Left cardiac atrium (tissue), 4 donors: ENCODE measurements at regions not wholly inside any gene's neighbourhood (a gene's known extent, or its start where the extent isn't known, plus 50 kb on each side); places are given as distances from the start of the nearest gene placed in this dataset.

Source experiments
- ATAC-seq, 2 donors: fragments of 200-7000 bp; cut with Tn5 transposase; one replicate each; pipeline ENCODE4 v1.9.1; 2020; ENCODE audit warnings: mild to moderate bottlenecking in 2 of 2, moderate library complexity in 2 of 2
- DNase-seq: peaks from one replicate; pipeline ENCODE4 v3.0.0-alpha.2; 2020
- intact Hi-C, 2 donors: fragments of 100-400 bp; cut with DNase I; formaldehyde crosslinking; loops; one replicate each; pipeline versions ENCODE4 v1.14.1 to v1.15.1; 2022 to 2023
- donor health status: DM: no; HTN: yes; CAD: no.
- donor health status: DM: no; HTN: yes; CAD: no; lungs with severe emphysema.
- donor health status: DM: yes; HTN: yes; CAD: no.
- donor health status: Dilated cardiomyopathy.

- intact Hi-C loops = no loop called here
- no peak for DNase-seq
- ATAC-seq = no peak
Measured at GRCh38 chr2:6213056-6213780, 521.0 kb downstream of the SOX11 start.

- ATAC-seq (no peak), DNase-seq (no peak)
- intact Hi-C loops = no loop called here
Measured at GRCh38 chr2:6214471-6214870, 522.3 kb downstream of the SOX11 start.

- ATAC-seq = no peak
- no peak for DNase-seq
- intact Hi-C loops = no loop called here
Measured at GRCh38 chr2:6215053-6215452, 522.9 kb downstream of the SOX11 start.

GRCh38 chr2:6216234-6216633, 524.0 kb downstream of the SOX11 start:
- intact Hi-C loops = no loop called here
- ATAC-seq (no peak), DNase-seq (no peak)

- ATAC-seq (no peak), DNase-seq (no peak)
- intact Hi-C loops = no loop called here
Measured at GRCh38 chr2:6218926-6219325, 526.7 kb downstream of the SOX11 start.

GRCh38 chr2:6219906-6220305, 527.7 kb downstream of the SOX11 start:
- intact Hi-C loops = no loop called here
- ATAC-seq = no peak

GRCh38 chr2:6222296-6222695, 530.1 kb downstream of the SOX11 start:
- DNase-seq = no peak
- ATAC-seq = no peak
- intact Hi-C loops = no loop called here

More at GRCh38 chr2:6219906-6220305, 527.7 kb downstream of the SOX11 start:
- no peak for DNase-seq

- ATAC-seq (no peak), DNase-seq (no peak)
- intact Hi-C loops = no loop called here
Measured at GRCh38 chr2:6224267-6224666, 532.1 kb downstream of the SOX11 start.

GRCh38 chr2:6228251-6228650, 536.1 kb downstream of the SOX11 start:
- ATAC-seq = no peak
- intact Hi-C loops = no loop called here
- DNase-seq = no peak

GRCh38 chr2:6231166-6231565, 539.0 kb downstream of the SOX11 start:
- ATAC-seq = no peak
- intact Hi-C loops = no loop called here

GRCh38 chr2:6233993-6234392, 541.8 kb downstream of the SOX11 start:
- ATAC-seq = no peak
- DNase-seq = no peak
- intact Hi-C loops = no loop called here

More at GRCh38 chr2:6231166-6231565, 539.0 kb downstream of the SOX11 start:
- no peak for DNase-seq

GRCh38 chr2:6234702-6235101, 542.5 kb downstream of the SOX11 start:
- ATAC-seq (no peak), DNase-seq (no peak)
- intact Hi-C loops = no loop called here

GRCh38 chr2:6236317-6236716, 544.1 kb downstream of the SOX11 start:
- ATAC-seq (no peak), DNase-seq (no peak)
- intact Hi-C loops = no loop called here

- DNase-seq (no peak), ATAC-seq (no peak)
- intact Hi-C loops = no loop called here
Measured at GRCh38 chr2:6237039-6237660, 545.0 kb downstream of the SOX11 start.

GRCh38 chr2:6249557-6249956, 557.4 kb downstream of the SOX11 start:
- intact Hi-C loops = no loop called here
- ATAC-seq (no peak), DNase-seq (no peak)

- DNase-seq (no peak), ATAC-seq (no peak)
- intact Hi-C loops = no loop called here
Measured at GRCh38 chr2:6254441-6254840, 562.3 kb downstream of the SOX11 start.

- intact Hi-C loops = no loop called here
- no peak for ATAC-seq
Measured at GRCh38 chr2:6264198-6264597, 572.0 kb downstream of the SOX11 start.

GRCh38 chr2:6281524-6281923, 584.2 kb downstream of the CMPK2 start:
- intact Hi-C loops = no loop called here
- DNase-seq (no peak), ATAC-seq (no peak)

More at GRCh38 chr2:6264198-6264597, 572.0 kb downstream of the SOX11 start:
- no peak for DNase-seq

GRCh38 chr2:6283259-6283658, 582.4 kb downstream of the CMPK2 start:
- no peak for ATAC-seq
- DNase-seq = no peak
- intact Hi-C loops = no loop called here

GRCh38 chr2:6287406-6287805, 578.3 kb downstream of the CMPK2 start:
- no peak for ATAC-seq
- intact Hi-C loops = no loop called here
- DNase-seq = no peak

GRCh38 chr2:6288791-6289190, 576.9 kb downstream of the CMPK2 start:
- DNase-seq (no peak), ATAC-seq (no peak)
- intact Hi-C loops = no loop called here
